ENCODE measurements at regions not wholly inside any gene's neighbourhood (a gene's known extent, or its start where the extent isn't known, plus 50 kb on each side); places are given as distances from the start of the nearest gene placed in this dataset.

DNA sequence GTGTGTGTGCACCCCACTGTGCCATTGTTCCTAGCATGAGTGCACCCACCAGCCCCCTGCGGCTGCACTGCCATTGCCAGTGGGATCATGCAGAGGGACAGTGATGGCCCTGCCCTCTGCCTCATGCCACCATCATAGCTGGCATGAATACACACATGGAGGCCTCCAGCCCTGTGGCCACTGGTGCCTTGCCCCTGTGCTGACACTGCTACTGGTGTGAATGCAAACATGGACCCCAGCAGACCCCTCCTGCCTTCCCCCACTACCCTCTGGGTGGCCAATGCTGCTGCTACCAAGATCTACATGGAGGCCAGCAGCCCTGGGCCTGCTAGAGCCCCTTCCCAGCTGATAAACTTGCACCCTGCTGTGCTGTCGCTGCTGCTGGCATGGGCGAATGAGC lies 995.5 kb upstream of the GOT2 start:
- DNase-seq (ENCODE audit: low read depth in 2 of 2), result no peak

GRCh38 chr16:59719121-59719520 lies 985.0 kb upstream of the GOT2 start:
- no peak for DNase-seq (ENCODE audit: low read depth in 2 of 2)

DNA sequence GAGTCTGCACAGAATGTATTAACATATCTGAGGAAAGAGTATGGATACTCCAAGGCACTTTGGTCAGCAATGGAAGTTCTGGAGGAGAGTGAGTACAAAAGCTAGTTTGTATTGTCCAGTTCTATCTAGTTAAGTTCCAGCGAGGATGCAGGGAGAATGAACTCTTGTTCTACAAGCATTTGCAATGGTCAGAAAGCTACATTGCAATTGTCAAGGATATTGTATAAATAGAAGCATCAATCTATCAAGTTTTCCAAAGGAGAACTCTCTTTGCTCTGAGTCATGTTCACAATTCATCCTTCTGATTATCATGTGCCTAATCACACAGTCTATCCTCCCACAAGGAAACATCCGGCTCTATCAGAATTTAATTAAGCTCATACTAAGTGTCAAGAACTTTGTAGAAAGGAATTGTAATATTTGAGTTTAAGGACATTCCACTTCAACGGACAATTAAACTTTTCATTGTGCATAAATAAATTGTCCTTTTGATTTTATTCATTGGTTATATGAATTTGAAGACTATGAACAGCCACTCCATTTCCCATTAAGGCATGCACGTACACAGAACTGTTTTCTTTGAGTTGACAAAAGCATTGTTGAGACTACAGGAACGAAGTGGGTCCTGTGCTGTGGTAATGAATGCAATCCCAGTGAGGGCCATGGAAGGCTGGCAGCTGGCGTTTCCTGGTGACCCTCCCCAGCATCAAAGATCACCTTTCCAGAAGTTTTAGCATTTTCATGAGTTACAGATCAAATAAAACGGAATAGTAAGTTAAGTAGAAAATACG lies 973.5 kb upstream of the GOT2 start:
- DNase-seq (ENCODE audit: low read depth in 2 of 2), result no peak

GRCh38 chr16:59701963-59702930 lies 968.1 kb upstream of the GOT2 start:
- no peak for DNase-seq (ENCODE audit: low read depth in 2 of 2)

GRCh38 chr16:59699786-59700185 lies 965.7 kb upstream of the GOT2 start:
- DNase-seq (ENCODE audit: low read depth in 2 of 2), result no peak

DNA sequence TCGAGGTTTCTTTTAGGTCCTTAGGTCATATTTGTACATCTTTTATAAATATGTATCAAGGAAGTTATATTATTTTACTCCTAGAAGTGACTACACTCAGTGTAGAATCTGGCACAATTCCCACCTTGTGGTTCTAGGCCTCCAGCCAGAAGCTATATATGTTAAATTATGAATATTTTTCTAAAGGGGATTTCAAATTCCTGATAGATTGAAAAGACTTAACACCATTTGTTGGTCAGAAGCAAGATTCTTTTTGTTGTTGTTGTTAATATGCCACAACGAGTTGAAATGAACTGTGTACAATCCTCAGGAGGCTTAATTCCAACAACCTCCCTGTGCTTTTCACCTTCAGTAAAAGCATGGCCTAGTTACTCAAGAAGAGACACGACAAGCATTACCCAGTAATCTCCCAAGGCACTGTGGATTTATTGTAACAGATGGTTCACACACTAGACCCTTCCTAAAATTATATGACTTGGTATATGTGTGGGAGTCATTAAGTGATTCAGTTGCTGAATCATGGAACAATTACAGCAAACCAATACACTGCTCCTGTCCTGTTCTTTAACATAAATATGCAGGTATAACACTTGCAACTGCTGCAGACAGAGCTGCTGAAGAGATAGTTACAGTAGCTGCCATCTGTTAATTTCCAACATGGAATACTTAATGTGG lies 964.4 kb upstream of the GOT2 start:
- no peak for DNase-seq (ENCODE audit: low read depth in 2 of 2)

DNA sequence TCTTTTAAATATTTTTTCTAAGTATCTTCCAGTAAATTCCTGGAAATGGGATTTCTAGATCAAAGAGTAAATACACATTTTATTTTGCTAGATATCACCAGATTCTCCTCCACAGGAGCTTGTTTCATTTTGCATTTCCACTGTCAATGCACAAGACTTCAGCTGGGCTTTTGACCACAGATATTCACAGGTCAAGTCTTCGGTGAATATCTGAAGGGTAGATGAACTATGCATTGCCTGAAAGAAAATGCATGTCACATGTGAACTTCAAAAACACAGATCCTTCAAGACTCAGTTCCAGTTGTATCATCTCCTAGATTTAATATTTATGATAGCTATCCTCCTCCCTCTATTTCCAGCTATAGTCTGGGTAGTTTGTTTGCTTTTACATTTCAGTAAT lies 963.6 kb upstream of the GOT2 start:
- no peak for DNase-seq (ENCODE audit: low read depth in 2 of 2)

GRCh38 chr16:59697236-59697635 lies 963.1 kb upstream of the GOT2 start:
- DNase-seq (ENCODE audit: low read depth in 2 of 2), result no peak

GRCh38 chr16:59696495-59696894 lies 962.4 kb upstream of the GOT2 start:
- DNase-seq (ENCODE audit: low read depth in 2 of 2), result no peak

DNA sequence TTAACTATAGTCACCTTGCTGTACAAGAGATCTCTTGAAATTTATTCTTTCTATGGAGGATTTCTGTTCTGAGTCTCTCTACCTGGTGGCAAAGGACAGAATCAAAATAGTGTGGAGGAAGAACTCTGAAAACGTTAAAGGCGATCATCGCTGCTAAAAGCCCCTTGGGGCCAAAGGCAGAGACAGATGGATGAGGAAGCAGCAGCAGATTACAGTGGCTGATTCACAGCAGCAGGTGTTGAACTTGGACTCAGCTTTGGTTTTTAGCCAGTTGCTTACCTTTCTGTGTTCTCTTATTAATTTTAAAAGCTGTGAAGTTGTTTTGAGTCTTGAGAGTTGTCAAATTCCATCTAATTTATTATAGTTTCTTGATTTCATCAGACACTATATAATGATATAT lies 956.1 kb upstream of the GOT2 start:
- DNase-seq (ENCODE audit: low read depth in 2 of 2), result no peak

GRCh38 chr16:59688006-59688405 lies 953.9 kb upstream of the GOT2 start:
- DNase-seq (ENCODE audit: low read depth in 2 of 2), result no peak

DNA sequence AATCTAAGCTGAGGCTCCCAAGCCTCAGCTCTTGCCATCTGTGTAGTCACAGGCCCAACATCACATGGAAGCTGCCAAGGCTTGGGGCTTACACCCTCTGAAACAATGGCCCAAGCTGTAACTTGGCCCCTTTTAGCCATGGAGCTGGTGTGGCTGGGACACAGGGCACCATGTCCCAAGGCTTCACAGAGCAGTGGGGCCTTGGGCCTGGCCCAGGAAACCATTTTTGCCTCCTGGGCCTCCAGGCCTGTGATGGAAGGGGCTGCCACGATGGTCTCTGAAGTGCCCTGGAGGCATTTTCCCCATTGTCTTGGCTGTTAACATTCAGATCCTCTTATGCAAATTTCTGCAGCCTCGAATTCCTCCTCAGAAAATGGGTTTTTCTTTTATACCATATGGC lies 952.3 kb upstream of the GOT2 start:
- DNase-seq (ENCODE audit: low read depth in 2 of 2), result no peak

DNA sequence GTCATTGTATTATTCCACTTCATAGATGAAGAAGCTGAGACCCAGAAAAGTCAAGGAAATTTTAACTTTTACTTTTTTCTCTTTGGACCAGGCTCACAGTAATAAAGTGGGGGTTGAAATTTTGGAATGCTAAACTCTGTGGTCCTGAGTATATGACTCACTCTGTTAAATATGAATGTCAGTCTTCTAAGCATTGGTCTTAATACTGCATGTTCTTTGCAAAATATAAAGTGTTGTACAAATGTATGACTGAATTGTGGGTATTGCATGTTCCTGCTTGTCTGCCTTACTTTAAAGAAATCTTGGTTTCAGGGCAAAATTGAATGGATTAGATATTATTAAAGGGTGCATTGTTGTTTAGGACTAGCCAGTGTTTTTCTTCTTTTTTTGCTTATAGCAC lies 950.8 kb upstream of the GOT2 start:
- DNase-seq (ENCODE audit: low read depth in 2 of 2), result no peak

DNA sequence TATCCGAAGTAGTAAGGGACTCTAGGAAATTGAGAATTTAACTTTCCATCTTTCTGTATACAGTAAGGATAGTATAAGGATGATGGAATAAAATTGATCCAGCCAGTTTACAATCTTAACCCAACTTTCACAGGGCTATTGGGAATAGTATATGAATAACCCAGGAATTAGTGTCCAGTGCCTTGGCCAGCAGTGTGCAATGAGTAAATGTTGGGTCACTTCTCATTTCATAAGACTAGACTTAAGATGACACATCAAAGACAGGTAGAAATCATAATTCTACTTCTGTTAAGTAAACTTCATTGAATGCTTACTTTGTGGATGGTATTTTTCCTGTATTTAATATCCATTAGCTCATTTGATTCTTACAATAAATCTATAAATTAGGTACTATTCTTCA lies 949.6 kb upstream of the GOT2 start:
- no peak for DNase-seq (ENCODE audit: low read depth in 2 of 2)

GRCh38 chr16:59665618-59666220 lies 931.6 kb upstream of the GOT2 start:
- DNase-seq (ENCODE audit: low read depth in 2 of 2), result no peak

DNA sequence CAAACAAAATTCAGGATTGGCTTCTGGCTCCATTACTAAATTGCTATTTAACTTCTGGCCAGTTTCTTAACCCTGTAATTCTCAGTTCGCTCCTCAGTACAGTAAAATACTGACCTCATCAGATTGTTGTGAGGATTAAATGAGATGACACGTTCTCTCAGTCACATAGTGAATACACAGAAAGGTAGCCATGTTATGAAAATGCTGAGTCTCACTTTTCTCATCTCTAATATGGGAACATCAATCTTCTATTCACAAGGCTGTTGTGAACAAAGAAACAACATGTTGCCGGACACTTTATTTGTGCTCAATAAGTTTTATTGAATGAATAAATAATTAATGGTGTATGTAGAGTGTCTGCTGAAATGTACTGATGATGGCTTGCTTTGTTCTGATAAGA lies 924.5 kb upstream of the GOT2 start:
- no peak for DNase-seq (ENCODE audit: low read depth in 2 of 2)

DNA sequence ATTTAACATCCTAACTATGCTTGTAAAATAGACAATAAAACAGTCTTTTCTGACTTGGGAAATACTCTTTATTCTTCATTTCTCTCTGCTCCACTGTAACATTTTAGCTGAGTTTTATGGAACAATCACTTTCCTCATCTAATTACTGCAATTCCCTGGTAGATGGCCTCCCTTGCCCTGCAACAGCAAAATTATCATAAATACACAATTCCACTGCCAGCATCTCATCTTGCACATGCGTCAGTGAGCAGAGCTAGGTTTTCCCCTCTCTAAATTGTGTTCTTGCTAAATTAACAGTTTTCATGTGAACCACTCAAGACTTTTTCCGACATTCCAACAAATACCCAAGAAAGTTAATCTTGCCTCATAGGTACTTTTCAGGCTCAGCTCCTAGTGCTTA lies 920.9 kb upstream of the GOT2 start:
- DNase-seq (ENCODE audit: low read depth in 2 of 2), result no peak

- DNase-seq (ENCODE audit: low read depth in 2 of 2), result no peak
These were observed 920.3 kb upstream of the GOT2 start for GRCh38 chr16:59654455-59654854.

GRCh38 chr16:59651662-59652061 lies 917.5 kb upstream of the GOT2 start:
- no peak for DNase-seq (ENCODE audit: low read depth in 2 of 2)

GRCh38 chr16:59645194-59645593 lies 911.1 kb upstream of the GOT2 start:
- DNase-seq (ENCODE audit: low read depth in 2 of 2), result no peak

GRCh38 chr16:59635674-59636073 lies 901.6 kb upstream of the GOT2 start:
- DNase-seq (ENCODE audit: low read depth in 2 of 2), result no peak

- DNase-seq (ENCODE audit: low read depth in 2 of 2), result no peak
These were observed 900.8 kb upstream of the GOT2 start for GRCh38 chr16:59634951-59635350.
